ENCODE measurements at regions not wholly inside any gene's neighbourhood (a gene's known extent, or its start where the extent isn't known, plus 50 kb on each side); places are given as distances from the start of the nearest gene placed in this dataset.

DNA sequence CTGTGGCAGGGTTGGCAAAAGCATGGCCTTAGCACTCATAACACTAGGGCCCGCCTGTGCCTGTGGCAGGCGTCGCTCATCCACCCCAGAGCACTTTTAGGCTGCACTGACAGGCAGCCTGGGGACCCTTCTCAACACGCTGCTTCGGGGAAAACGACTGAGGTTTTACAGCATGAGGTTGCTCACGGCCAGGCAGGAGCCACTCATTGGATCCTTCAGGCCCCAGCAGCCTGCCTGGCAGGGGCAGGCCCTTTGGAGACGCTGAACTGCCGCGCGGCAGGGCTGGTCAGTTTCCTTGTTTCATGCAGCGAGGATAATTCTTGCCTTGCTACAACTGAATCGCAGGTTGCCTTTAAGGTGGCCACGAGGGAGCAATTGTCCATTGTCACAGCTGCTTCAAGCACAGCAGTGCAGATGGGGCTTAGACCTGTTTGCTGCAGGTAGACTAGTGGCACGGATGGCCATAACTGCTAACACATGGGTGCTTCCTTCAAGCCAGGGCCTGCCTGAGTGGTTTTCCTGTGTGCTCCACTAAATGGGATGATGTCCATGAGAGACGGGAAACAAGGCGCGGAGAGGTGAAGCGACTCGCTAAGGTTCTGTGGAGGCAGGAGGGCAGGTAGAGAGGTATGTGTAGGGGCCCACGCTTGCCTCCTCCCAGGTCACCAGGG lies 49.9 kb upstream of the HS6ST1 start:
- no peak for DNase-seq (ENCODE audit: low read depth in 3 of 3, low spot score in 1 of 3)

DNA sequence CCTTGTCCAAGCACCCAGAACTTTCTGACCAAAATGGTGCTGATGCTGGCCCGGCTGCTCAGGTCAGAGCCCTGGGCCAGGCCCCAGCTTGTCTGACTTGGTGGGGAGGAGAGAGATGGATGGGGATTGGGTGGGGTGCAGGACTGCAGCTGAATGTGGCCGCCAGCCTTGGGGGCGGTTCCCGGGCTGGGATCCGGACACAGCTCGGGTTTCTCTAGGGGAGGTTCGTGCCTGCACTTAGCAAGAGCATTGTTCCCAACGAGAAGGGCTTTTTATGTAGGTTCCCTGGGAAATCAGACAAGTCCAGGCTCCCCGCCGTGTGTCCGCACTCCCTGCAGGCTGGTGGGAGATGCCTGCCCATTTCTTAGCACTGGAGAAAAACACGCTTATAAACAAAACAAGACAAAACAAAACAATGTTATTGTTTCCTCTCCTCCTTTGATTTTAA lies 50.5 kb upstream of the HS6ST1 start:
- DNase-seq (ENCODE audit: low read depth in 3 of 3, low spot score in 1 of 3) = no peak

DNA sequence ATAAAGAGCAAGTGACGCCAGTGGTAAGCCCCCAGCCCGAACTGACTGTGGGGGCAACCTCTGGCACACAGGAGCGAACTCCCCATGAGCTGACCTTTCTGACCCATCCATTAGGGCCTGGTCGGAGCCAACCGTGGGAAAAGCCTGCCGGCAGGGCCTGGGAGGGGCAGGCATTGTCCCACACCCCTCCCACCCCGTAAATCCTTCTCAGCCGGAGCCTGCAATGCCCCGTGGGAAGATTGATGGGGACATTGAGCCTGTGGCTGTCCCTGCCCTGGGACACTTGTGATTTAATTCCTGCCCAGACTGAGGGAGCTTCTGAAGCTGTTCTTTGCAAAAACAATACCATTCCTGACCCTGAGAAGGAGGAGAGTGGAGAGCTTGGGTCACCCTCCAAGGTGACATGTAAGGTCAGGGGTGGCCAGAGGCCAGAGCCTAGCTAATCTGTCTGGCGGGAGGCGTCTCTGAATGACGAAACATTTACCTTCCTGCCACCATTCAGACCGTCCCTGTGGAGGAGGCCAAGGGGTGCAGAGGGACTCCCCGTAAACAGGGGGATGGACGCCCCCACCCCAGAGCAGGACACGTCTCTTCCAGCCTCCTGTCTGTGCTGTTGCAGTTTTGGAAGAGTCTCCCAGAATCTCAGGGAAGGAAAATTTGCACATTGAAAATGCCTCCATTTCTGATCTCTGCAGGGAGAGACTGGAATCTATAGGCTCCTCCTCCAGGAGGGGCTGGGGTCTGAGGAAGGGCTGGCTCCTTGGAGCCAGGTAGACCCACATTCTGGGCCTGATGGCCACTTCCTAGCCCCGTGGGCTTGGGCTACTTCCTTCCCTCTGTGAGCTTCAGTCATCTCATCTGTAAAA lies 51.2 kb upstream of the HS6ST1 start:
- no peak for DNase-seq (ENCODE audit: low read depth in 3 of 3, low spot score in 1 of 3)

DNA sequence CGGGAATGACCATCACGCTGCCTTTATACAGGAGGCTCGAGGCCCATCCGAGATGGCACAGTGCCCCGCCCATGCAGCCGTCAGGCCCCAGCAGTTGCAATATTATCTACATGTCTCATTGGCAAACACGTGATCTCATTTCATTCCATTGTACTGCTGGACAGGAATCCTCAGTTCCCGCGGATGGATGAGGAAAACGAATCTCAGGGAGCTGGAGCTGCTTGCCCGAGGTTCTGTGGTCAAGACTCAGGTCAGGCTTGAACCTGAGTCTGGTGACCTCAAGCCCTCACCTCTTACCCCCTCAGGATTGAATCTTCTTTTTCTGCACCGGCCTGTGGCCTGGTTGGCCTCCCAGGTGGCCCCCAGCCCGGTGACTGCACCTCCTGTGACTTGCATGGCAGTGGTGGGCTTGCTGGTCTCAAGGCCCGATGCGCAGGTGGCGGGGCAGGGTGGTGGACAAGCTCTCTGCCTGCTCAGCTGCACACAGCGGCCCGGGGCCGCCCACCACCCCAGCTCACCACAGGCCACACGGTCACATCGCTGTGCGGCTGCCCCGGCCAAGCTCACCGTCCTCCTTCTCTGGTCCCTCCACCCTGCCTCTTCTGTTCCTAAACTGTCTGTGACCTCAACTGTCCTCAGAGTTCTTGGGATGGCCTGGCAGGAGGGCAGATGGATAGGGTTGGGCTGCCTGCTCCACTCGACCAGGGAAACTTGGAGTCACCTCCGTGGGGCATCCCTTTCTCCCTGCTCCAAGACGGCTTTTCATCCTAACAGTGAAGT lies 52.0 kb upstream of the HS6ST1 start:
- DNase-seq (ENCODE audit: low read depth in 3 of 3, low spot score in 1 of 3) = no peak

DNA sequence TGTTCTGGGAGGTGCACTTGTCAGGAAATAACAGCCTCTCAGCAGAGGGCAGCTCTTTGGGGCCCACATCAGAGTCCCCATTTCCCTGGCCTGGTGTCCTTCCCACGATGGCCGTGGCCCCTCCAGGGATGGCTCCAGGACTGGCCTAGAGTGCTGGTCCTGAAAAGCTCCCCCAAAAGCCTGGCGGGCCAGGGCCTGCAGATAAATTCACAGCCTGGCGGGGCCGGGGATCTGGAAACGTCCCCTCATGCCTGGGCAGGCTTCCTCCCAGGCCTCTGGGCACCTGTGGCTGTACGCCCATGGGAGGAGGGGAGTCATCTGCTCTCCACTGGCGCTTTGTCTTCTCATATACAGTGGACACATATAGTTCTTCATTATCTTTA lies 52.6 kb upstream of the HS6ST1 start:
- no peak for DNase-seq (ENCODE audit: low read depth in 3 of 3, low spot score in 1 of 3)

DNA sequence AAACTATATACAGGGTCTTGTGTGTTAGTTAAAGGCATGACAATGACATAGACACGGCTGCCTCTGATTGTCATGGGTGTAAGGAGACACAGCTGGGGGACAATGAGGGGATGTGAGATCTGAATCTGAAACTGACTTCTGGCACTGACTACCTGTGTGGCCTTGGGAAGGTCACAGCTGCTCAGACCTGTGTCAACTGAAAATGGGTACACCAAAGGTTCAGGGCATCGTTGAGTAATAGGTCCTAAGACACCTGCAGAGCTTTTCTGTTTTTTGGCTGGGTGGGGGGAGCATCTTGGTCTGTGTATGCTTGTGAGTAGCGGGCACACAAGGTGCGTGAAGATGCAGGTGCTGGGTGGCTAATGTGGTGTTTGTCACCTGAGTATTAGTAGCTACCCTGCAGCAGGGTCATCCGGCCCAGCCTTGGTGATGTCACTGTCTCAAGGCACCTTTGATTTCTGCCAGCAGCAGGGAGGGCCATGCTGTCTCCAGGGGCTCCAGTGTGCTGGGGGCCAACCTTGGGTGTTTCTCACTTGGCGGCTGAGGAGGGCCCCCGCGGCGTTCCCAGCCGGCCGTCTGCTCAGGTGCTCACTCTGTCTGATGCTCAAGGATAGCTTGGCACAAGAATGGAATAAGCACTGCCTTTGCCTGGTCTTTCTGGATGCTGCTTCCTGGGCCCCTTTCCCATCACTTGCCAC lies 53.1 kb upstream of the HS6ST1 start:
- DNase-seq (ENCODE audit: low read depth in 3 of 3, low spot score in 1 of 3) = no peak

DNA sequence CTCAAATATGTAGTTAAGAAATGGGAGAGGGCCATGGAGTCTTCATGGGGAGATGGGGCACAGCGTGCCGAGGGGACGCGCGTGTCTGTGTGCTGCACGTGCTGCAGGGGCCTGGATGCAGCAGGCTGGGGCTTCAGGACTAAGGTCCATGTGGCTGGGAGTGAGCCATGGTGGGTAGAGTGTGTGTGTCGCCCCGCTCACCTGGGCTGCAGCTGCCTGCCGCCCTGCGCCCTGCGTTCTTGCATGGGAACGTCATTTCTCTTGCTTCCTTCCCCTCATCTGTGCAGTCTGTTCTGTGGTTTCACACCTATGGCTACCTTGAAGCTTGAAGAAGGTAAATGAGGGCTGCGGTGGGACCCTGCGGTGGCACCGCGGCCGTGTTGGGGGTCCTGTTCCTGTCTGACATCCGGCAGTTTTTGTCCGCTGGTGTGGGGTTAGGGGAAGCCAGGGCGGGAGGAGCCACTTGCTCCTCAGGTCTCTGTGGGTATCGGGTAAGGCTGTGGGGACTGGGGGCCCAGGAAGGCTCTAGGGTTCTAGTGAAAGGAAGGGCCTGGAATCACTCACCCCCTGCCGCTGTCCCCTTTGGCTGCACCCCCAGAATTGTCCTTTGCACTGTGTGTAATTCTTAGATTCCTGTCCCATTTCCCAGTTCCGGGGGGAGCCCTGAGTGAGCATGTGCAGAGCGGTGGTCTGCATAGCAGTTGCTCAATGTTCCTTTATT lies 54.1 kb upstream of the HS6ST1 start:
- no peak for DNase-seq (ENCODE audit: low read depth in 3 of 3, low spot score in 1 of 3)

DNA sequence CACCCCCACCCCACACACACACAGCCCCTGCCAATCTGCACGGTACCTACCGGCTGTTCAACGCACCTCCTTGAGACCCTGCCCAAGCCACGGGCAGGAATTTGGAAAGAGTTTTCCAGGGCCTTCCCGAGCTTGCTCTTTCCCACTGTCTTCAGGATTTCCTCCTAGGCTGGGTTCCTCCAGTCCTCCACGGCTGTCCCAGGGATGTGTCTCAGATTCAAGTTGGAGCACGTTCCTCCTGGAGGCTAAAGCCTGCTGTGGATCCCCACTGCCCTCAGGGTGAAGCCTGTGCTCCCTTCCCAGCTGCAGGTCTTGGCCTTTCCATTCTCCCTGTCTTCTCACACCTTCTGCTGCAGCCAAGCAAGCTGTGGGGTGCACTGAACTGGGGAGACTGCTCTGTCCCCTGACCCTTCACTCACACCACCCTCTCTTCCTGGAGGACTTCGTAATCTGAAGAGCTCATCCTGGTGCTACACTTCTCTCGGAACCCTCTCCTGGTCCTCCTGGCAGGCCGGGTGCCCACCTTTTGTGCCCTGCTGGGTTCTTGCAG lies 54.9 kb upstream of the HS6ST1 start:
- no peak for DNase-seq (ENCODE audit: low read depth in 3 of 3, low spot score in 1 of 3)

DNA sequence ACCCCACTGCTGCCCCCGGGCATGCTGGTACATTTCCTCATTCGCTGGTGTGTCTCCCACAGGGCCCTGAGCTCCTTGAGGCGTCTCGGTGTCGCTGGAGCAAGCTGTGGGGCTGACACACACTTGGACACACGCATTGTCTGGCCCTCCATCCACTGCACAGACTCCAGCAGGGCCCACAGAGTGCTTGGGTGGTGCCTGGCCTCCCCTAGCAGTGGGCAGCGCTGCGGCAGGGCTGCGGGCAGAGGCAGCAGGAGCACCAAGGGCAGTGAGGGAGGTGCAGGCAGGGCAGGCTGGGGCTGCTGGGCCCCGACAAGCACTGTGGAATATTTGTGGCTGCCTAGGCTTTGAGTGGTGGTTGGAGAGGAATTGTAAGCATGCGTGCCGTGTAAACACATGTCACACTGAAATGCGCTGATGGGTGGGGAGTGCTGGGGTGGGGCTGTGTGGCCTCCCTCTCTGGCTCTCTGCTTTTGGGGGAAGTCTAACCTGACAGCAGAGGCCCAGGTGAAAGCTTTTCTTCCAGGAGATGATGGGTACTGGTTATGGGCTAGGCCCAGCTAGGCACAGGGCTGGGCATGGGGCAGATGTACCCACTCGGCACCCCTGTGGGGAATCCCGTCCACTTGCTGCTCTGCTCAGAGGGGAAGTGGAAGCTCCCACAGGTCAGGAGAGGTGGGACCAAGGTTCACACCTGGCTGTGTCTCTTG lies 55.5 kb upstream of the HS6ST1 start:
- DNase-seq (ENCODE audit: low read depth in 3 of 3, low spot score in 1 of 3) = no peak

DNA sequence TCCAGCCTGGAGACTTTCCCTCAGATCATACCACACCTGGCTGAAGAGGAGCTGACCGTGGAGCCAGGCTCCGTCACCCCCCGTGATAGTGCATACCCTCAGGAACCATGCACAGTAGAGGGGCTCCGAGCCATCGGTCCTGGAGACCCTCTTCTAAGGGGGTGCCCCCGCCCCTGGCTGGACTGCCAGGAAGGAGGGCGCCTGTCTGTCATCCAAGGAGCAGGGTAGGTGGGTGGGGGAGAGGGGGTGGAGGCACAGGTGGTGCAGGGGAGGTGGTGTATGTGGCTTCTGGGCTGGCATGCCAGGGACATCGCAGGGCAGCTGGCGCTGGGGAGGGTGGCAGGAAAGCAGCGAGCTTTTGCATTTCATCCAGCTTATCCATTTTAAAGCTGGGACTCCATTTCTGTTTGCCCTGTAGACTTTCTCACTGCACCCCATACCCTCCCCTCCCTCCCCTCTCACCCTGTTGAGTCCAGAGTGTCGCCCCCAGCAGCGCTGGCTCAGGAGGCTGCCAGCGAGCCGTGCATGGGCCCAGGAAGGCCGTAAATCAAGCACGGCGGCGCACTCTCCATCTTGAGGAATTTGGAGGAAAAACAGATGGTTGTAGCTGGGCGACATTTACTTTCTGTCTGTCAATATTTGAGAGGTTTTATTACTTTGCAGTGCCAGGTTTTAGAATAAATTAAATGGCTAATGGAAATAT lies 56.2 kb upstream of the HS6ST1 start:
- no peak for DNase-seq (ENCODE audit: low read depth in 3 of 3, low spot score in 1 of 3)

DNA sequence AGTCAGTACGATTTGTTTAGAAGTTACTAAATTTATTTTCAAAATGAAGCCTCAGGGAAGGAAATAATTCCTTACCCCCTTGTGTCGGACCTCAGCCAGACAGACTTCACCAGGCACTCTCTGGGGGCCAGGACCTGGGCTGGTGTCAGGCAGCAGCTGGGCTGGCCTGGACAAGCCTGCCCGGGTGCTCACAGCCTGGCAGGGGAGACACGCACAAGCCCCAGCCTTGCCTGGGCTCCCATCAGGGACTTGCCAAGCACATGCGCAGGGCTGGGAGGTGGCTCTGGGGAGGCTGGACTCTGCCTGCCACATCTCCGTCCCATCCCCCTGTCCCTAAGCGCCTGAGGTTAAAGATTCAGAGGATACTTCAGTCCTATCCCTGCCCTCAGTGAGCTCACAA lies 56.8 kb upstream of the HS6ST1 start:
- DNase-seq (ENCODE audit: low read depth in 3 of 3, low spot score in 1 of 3) = no peak

DNA sequence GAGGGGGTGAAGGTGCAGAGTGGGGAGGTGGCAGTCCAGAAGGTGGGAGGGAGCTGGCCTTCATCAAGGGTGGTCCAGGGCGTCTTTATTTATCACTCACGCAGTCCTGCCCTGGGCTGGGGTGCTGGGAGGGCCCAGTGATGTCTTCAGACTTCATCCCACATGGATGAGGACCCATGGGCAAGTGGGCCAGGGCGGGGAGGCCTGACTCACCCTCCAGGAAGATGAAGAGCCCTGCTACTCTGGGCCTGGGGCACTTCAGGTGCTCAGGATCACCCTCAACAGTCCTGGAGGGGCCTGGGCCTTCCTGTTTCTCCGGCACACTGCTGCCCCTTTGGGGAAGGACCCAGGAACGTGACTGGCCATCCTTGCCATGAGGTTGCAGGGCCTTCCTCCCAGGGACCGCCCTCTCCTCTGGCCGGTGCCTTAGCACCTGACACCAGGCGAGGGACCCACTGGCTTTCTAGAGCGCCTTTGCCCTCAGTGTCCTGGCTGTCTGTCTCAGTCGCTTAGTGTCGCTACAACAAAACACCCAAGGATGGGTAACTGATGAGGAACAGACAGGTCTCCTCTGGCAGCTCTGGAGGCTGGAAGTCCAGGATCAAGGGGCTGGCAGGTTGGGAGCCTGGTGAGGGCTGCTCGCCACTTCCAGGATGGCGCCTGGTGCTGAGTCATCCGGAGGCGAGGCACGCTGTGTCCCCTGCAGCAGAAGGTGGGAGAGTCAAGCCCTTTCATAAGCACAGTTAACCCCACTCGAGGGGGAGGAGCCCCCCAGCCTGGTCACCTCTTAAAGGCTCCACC lies 57.8 kb upstream of the HS6ST1 start:
- DNase-seq (ENCODE audit: low read depth in 3 of 3, low spot score in 1 of 3) = no peak

DNA sequence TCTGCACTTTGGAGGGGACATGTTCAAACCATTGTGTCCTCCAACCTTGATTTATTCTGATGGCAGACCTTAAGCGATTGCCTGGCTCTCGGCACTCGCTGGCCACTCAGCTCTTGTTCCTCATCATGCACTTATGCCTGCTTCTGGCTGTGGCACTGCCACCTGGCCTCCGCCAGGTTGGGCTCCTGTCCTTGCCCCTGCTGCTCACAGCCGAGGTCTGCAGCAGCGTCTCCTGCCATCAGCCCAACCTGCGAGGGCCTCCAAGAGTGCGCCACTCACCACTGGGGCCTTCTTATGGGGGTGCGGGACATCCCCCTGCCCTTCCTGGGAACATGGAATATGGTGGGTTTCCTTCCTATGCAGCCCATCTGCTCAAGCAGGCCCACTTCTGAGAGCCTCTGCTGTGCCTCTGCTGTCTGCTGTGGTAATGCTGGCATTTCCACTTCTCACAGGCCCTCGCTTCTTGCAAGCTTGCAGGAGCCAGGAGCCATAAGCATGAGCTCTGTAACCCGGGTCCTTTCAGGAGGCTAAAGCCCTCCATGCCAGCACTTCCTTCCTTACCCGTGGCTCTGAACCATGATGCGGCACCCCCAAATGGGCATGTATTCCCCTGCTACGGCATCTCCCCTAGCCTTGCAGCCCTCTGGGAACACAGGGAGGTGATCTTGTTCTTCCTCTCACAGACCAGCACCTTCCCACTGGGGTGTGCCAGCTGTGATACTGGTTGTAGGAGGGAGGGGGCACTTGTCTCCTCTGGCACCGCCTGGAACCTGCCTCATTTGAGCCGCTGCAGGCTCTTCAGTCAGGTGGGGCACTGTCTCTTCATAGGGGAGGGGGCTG lies 58.6 kb upstream of the HS6ST1 start:
- DNase-seq (ENCODE audit: low read depth in 3 of 3, low spot score in 1 of 3) = no peak

DNA sequence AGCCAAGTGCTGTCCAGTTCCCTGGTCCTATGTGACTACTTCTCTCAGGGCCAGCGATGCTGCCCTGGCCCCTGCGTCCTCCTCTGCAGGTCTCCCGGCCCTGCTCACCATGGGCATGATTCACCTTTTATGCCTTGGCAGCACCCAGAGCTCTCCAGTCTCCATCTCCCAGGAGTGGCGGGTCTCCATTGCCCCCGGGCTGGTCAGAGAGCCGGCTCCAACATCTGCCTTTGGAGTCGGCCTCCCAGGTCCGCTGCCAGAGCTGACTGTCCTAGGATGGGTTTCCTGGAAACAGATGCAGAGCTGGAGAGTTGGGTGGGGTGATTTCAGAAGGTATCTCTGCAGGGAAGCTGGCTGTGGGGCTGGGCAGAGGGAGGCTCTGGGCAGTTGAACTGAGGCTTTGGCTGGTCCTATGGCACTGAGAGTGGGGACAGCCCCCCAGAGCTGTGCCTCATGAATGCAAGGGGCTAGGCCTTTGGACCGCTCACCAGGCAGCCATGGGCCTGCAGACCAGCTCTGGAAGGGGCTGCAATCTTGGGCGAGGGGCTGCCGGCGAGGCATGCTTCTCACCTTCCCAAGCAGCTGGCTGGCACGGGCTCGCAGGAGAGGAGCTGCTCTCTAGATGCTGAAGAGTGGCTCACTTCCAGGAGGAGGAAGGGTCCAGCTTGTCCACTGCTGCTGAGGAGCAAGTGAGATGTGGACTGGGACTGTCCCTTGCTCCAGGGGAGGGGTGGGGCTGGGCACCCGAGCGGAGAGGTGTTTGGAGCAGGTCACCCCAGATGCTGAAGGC lies 59.8 kb upstream of the HS6ST1 start:
- no peak for DNase-seq (ENCODE audit: low read depth in 3 of 3, low spot score in 1 of 3)

DNA sequence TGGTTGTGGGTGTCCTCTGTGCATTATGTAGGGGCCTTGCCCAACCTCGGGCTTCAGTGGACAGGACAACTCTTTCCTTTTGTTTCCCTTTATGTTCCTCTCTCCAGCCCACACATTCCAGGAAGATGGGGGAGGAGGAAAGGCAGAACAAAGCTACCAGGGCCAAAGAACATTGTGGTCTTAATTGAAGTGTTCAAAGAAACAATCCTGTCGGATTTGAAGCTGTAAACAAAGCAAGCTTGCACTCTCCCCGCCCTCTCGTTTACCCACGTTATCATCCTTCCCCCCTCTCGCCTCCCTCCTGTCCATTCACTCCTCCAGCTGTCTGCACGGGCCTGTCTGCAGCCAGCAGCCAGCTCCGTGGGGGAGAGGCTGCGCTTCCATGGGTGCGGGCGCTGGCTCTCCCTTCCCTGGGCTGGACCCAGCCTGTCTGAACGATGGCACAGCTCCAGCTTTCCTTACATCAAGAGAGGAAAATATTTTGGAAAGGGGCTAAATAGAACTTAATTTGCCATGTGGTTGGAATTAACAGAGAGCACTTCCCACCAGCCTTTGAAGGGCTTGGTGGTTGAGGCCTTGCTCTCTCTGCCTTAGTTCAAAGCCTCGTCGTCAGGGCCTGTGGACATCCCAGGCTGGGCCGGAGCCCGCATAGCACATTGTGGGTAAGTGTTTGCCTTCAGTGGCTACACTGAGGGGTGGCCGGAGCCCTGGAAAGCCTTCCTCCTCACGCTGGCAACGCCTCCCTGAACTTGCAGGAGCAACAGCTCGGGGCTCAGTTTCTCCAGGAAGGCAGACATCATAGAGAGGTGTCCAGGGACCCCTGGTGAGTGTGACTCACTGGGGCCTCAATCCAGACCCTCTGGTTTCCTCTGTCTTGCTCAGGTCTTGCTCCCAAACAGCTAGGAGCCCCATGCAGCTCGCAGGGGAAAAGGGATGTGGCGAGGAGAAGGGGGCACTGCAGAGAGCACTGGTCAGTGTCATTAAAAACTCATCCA lies 60.6 kb upstream of the HS6ST1 start:
- DNase-seq (ENCODE audit: low read depth in 3 of 3, low spot score in 1 of 3) = no peak

Data from stimulated activated CD4-positive, alpha-beta T cell treated with anti-CD3 and anti-CD28 coated beads, TNF-alpha, amount 100 ng/mL, for 1 hour (primary cell).